Loucy (cell line): ENCODE measurements at regions not wholly inside any gene's neighbourhood (a gene's known extent, or its start where the extent isn't known, plus 50 kb on each side); places are given as distances from the start of the nearest gene placed in this dataset.

Experiments used
- H2AFZ ChIP-seq: fragments of 200-600 bp; sonication (generic); 2 replicates; pipeline ENCODE4 v1.6.0; 2016; ENCODE audit warnings: antibody characterized with exemption, mild to moderate bottlenecking, low read length, moderate library complexity
- H3F3A ChIP-seq: fragments of 200-600 bp; 2 replicates; pipeline ENCODE4 v1.6.0; 2016; ENCODE audit warnings: antibody characterized with exemption, low read depth, mild to moderate bottlenecking
- H3K27me3 ChIP-seq: fragments of 200-600 bp; sonication (generic); 2 replicates; pipeline ENCODE4 v1.6.1; 2014; ENCODE audit warnings: low read length, mild to moderate bottlenecking; ENCODE audit not compliant: insufficient read depth, poor library complexity, severe bottlenecking
- H3K36me3 ChIP-seq: fragments of 200-600 bp; sonication (generic); 2 replicates; pipeline ENCODE4 v1.6.1; 2016; ENCODE audit warnings: low read length; ENCODE audit not compliant: insufficient read depth
- H3K4me1 ChIP-seq: fragments of 200-600 bp; sonication (generic); 2 replicates; pipeline ENCODE4 v1.5.1; 2014; ENCODE audit warnings: low read length, mild to moderate bottlenecking; ENCODE audit not compliant: insufficient read depth, poor library complexity, severe bottlenecking
- H3K4me2 ChIP-seq: fragments of 200-600 bp; sonication (generic); 2 replicates; pipeline ENCODE4 v1.6.0; 2014; ENCODE audit warnings: antibody characterized with exemption, low read length, low read depth, mild to moderate bottlenecking; ENCODE audit not compliant: poor library complexity, severe bottlenecking
- H3K4me3 ChIP-seq: fragments of 200-600 bp; sonication (generic); 2 replicates; pipeline ENCODE4 v1.5.1; 2014; ENCODE audit warnings: low read length, mild to moderate bottlenecking, mixed read lengths; ENCODE audit not compliant: poor library complexity, severe bottlenecking
- H3K79me2 ChIP-seq: fragments of 200-600 bp; sonication (generic); 2 replicates; pipeline ENCODE4 v1.6.1; 2014; ENCODE audit warnings: low read length; ENCODE audit not compliant: insufficient read depth
- H3K9ac ChIP-seq: fragments of 200-600 bp; sonication (generic); 2 replicates; pipeline ENCODE4 v1.6.0; 2014; ENCODE audit warnings: mild to moderate bottlenecking, low read depth, low read length, moderate library complexity; ENCODE audit not compliant: poor library complexity, severe bottlenecking
- H3K9me2 ChIP-seq: fragments of 200-600 bp; sonication (generic); replicated peaks from 2 replicates; pipeline ENCODE4 v1.6.1; 2016; ENCODE audit warnings: low read depth, low read length, mixed read lengths
- H3K9me3 ChIP-seq: fragments of 200-600 bp; sonication (generic); 2 replicates; pipeline ENCODE4 v1.6.1; 2014; ENCODE audit warnings: mild to moderate bottlenecking, antibody characterized with exemption, low read length, low read depth; ENCODE audit not compliant: insufficient read depth
- H4K20me1 ChIP-seq: fragments of 200-600 bp; sonication (generic); 2 replicates; pipeline ENCODE4 v1.6.0; 2014; ENCODE audit warnings: antibody characterized with exemption, low read length, mild to moderate bottlenecking; ENCODE audit not compliant: insufficient read depth, poor library complexity, severe bottlenecking
- EZH2phosphoT487 ChIP-seq: fragments of 200-600 bp; IDR thresholded peaks from 2 replicates; pipeline ENCODE4 v1.6.1; 2018; ENCODE audit warnings: antibody characterized with exemption, mild to moderate bottlenecking, moderate library complexity, borderline replicate concordance
- TF ChIP-seq, protein P1 (sequence below): fragments of 200-600 bp; sonication (generic); conservative IDR thresholded peaks from 2 replicates; pipeline ENCODE4 v1.5.1; 2014; ENCODE audit warnings: mild to moderate bottlenecking, antibody characterized with exemption, low read length

DNA sequence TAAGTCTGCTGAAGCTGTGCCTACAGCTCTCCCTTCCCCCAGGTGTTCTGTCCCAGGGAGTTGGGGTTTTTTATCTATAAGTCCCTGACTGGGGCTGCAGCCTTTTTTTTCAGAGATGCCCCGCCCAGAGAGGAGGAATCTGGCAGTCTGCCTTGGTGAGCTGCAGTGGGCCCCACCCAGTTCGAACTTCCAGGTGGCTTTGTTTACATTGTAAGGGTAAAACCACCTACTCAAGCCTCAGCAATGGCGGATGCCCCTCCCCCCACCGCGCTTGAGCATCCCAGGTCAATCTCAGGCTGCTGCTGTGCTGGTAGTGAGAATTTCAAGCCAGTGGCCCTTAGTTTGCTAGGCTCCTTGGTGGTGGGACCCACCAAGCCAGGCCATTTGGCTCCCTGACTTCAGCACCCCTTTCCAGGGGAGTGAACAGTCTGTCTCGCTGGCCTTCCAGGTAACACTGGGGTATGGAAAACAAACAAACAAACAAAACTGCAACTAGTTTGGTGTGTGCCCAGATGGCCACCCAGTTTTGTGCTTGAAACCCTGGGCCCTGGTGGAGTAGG lies 189.4 kb downstream of the MFSD1 start:
- H2AFZ ChIP-seq = no peak overlapping the region
- H3F3A ChIP-seq = no peaks in the 10 kb centered on the region
- no peaks in the 10 kb centered on the region for H3K27me3 ChIP-seq
- no peak overlapping the region for H3K4me3 ChIP-seq
- H3K9ac ChIP-seq = no peak overlapping the region
- no peaks in the 10 kb centered on the region for H3K9me2 ChIP-seq
- H3K4me2 ChIP-seq = no peak overlapping the region
- no peaks in the 10 kb centered on the region for H3K79me2 ChIP-seq
- H3K9me3 ChIP-seq = no peaks in the 10 kb centered on the region
- H4K20me1 ChIP-seq = no peaks in the 10 kb centered on the region
- no peak for TF ChIP-seq EZH2phosphoT487
- TF ChIP-seq, protein P1, sequence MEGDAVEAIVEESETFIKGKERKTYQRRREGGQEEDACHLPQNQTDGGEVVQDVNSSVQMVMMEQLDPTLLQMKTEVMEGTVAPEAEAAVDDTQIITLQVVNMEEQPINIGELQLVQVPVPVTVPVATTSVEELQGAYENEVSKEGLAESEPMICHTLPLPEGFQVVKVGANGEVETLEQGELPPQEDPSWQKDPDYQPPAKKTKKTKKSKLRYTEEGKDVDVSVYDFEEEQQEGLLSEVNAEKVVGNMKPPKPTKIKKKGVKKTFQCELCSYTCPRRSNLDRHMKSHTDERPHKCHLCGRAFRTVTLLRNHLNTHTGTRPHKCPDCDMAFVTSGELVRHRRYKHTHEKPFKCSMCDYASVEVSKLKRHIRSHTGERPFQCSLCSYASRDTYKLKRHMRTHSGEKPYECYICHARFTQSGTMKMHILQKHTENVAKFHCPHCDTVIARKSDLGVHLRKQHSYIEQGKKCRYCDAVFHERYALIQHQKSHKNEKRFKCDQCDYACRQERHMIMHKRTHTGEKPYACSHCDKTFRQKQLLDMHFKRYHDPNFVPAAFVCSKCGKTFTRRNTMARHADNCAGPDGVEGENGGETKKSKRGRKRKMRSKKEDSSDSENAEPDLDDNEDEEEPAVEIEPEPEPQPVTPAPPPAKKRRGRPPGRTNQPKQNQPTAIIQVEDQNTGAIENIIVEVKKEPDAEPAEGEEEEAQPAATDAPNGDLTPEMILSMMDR = no peak
- H3K36me3 ChIP-seq = no peaks in the 10 kb centered on the region
- H3K4me1 ChIP-seq = no peaks in the 10 kb centered on the region

DNA sequence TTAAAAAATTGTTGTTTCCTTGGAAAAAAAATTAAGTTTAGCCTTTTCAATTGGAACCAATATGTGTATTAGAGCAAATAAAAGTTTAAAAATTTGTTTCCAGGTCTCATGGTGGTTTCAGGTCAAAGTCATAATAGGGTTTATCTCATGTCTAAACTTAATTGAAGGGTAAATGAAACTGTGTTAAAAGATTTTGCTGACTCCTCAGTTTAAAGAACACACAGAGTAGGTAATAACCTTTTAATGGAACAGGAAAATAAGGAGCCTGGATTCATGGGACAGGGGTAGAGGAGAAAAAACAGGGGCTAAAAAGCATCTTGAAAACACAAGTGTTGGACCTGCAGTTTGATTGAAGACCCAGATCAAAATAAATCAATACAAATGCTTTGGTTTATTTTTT lies 190.6 kb downstream of the MFSD1 start:
- H4K20me1 ChIP-seq = no peaks in the 10 kb centered on the region
- H3K9me3 ChIP-seq = no peaks in the 10 kb centered on the region
- no peak overlapping the region for H3K4me2 ChIP-seq
- no peaks in the 10 kb centered on the region for H3K4me1 ChIP-seq
- no peaks in the 10 kb centered on the region for H3F3A ChIP-seq
- no peak for TF ChIP-seq EZH2phosphoT487
- TF ChIP-seq, protein P1 = no peak
- H3K27me3 ChIP-seq = no peaks in the 10 kb centered on the region
- no peaks in the 10 kb centered on the region for H3K36me3 ChIP-seq
- H3K4me3 ChIP-seq = no peak overlapping the region
- H2AFZ ChIP-seq = no peak overlapping the region
- no peaks in the 10 kb centered on the region for H3K79me2 ChIP-seq
- no peaks in the 10 kb centered on the region for H3K9me2 ChIP-seq
- no peak overlapping the region for H3K9ac ChIP-seq

DNA sequence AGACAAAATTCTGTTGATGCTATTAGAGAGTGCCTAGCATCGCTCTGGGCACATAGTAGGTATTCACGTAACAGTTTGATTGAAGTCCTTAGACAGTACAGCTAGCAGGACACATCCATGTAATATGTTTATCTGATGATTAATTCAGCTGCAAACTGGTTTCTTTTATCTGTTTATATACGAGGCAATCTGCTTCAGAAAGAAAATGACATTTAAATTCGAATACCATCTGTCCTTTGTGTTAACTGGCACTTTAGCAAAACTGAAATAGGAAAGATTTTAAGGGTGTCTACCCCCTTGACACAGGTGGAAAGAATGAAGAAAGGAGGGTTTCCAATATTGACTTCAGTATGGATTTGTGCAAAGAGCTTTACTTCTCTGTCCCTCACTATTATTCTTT lies 192.5 kb downstream of the MFSD1 start:
- Histone ChIP-seq H2AFZ (no peak overlapping the region), H3K27me3 (no peaks in the 10 kb centered on the region), H4K20me1 (no peaks in the 10 kb centered on the region), H3K9me2 (no peaks in the 10 kb centered on the region), H3K4me3 (no peak overlapping the region), H3K9ac (no peak overlapping the region), H3K36me3 (no peaks in the 10 kb centered on the region), H3K79me2 (no peaks in the 10 kb centered on the region), H3K4me1 (no peaks in the 10 kb centered on the region), H3F3A (no peaks in the 10 kb centered on the region), H3K9me3 (no peaks in the 10 kb centered on the region), H3K4me2 (no peak overlapping the region)
- TF ChIP-seq, protein P1 = no peak
- TF ChIP-seq EZH2phosphoT487 = no peak
